Urothelium cell line (cell line): ENCODE measurements at regions not wholly inside any gene's neighbourhood (a gene's known extent, or its start where the extent isn't known, plus 50 kb on each side); places are given as distances from the start of the nearest gene placed in this dataset.

Source experiments
- DNase-seq: peaks from one replicate; pipeline ENCODE4 v3.0.0; 2011; ENCODE audit warnings: low spot score, mixed read lengths
- FAIRE-seq: peaks from 2 replicates; lab custom pipeline; 2011; peaks lifted over from hg19 to GRCh38; lab: Jason Lieb, UNC

GRCh38 chr1:118254491-118255425, 69.7 kb upstream of the SPAG17 start:
- FAIRE-seq (no peak), DNase-seq (no peak)

GRCh38 chr1:118254001-118254400, 69.0 kb upstream of the SPAG17 start:
- FAIRE-seq (no peak), DNase-seq (no peak)

DNA sequence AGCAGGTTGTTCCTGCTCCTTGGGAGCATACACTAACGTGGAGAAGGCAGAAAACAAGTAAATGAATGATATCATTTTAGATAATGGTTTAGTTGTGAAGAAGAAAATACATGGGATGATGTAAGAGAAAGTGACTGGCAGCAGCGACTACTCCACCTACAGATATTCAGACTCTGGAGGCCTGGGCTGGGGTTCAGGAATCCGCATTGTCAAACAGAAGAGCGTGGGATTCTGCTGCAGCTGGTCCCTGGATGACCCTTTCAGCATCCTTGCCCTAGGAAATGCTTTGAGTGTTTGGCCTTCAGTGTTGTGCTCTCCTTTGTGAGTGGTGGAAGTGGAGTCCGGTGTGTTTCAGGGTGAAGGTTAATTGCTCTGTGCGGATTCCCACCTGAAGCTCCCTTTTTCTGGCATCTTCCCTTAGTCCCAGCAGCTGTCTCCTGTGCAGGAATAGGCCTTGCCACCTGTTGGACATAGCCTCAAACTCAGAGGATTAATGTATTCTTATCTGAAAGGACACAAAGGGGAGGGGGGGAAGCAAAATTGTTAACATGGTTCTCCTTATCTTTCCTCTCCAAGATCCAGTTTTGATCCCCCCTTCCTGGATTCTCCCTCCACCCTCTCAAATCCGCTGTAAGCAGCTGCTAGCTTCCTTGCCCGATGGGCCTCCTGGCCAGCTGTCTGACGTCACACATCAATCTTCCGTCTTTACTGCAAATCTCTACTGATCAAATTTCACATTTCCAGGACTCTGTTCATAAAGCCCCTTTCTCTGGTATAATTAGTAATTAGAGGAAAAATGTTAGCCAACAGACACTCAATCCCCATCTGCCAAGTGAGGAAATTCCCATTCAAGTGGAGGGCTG, 68.3 kb upstream of the SPAG17 start:
- no peak for DNase-seq
- no peak for FAIRE-seq

- no peak for FAIRE-seq
These were observed 67.6 kb upstream of the SPAG17 start for GRCh38 chr1:118252624-118253023.

GRCh38 chr1:118250232-118250631, 65.2 kb upstream of the SPAG17 start:
- FAIRE-seq (no peak), DNase-seq (no peak)

More at GRCh38 chr1:118252624-118253023, 67.6 kb upstream of the SPAG17 start:
- DNase-seq: no peak

GRCh38 chr1:118249641-118250040, 64.6 kb upstream of the SPAG17 start:
- no peak for DNase-seq
- FAIRE-seq: no peak

GRCh38 chr1:118247593-118247992, 62.6 kb upstream of the SPAG17 start:
- DNase-seq: peak; percentile 29
- peak; percentile 56 for FAIRE-seq

DNA sequence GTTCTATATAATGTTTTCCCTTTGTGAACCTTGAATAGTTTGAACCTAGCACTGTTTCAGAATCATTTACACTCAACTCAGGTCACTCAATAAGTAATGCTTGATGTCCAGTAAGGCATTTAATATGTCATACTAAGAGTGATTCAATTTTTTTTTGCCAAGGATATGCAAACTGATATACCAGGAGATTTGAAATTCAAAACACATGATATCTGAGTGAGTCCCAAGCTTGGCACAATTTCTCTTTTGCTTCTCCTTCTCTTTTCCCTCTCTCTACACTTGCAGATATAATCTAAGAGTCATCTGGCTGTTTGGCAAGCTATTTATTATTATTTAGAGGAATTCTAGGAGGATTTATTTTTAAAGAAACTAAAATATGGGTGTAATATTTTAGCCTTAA, 61.6 kb upstream of the SPAG17 start:
- no peak for FAIRE-seq
- no peak for DNase-seq

- DNase-seq: no peak
- FAIRE-seq: no peak
These were observed 59.2 kb upstream of the SPAG17 start for GRCh38 chr1:118244194-118244593.

DNA sequence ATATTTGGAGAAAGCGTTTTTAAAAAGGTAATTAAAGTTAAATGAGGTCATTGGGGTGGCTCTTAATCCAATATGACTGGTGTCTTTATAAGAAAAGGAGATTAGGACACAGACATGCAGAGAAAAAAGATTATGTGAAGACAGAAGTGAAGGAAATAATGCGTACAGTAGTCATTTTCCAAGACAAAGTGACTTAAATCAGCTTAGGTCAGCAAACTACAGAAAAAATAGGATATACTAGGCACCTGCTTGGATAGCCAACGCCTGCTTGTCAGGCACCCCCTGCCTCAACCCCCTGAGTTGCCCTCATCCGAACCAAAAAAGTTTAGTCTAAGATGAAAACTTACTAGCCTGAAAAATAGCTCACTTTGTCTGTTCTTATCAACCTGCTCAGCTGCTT, 58.2 kb upstream of the SPAG17 start:
- no peak for FAIRE-seq
- DNase-seq: no peak
